Testis (tissue), 2 donors: ENCODE measurements at regions not wholly inside any gene's neighbourhood (a gene's known extent, or its start where the extent isn't known, plus 50 kb on each side); places are given as distances from the start of the nearest gene placed in this dataset.

Experiments used
- POLR2A ChIP-seq: fragments of 450-650 bp; IDR thresholded peaks from one replicate; pipeline ENCODE4 v1.6.1; 2017; ENCODE audit warnings: antibody characterized with exemption, mild to moderate bottlenecking, moderate library complexity
- TF ChIP-seq, protein P1 (sequence below), 3 experiments: fragments of 450-650 bp in 2 of 3; fragments of 200-600 bp in 1 of 3; sonication (generic) in 1 of 3; IDR thresholded peaks; one replicate each; pipeline ENCODE4 v1.5.1; 2016 to 2019; ENCODE audit warnings: antibody characterized with exemption in 3 of 3, mild to moderate bottlenecking in 2 of 3, moderate library complexity in 1 of 3

DNA sequence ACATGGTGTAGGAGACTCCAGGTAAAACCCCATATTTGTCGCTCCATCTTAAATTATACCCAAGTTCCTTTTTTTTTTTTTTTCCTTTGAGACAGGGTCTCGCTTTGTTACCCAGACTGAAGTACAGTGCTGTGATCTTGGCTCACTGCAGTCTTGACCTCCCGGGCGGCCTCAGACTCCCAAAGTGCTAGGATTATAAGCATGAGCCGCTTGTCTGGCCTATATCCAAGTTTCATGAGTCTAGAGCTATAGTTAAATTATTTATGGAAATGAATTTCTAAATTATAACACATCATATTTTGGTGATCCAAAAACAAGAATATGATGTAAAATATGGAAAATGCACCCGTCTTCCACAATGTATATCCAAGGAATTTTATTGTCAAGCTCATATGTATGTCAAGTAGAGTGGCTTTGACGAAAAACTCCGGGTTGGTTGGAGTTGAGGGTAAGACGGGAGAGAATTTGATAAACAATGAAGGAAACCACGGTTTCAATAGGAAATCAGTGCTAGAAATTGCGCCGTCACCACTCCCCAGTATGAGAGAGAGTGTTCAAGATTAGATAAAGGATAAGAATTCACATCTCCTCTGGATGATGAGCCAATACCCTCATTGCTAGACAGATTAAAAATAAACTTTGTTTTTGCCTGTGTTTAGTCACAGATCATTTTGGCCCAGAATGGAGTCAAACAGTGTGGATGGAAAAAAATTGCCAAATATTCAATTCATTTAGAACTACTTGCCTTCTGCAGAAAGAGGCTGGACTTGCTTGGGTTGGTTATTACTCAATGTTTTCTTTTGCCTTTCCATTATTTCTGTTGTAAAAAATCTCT is 209.2 kb upstream of the NR2F2 start:
- TF ChIP-seq, protein P1, sequence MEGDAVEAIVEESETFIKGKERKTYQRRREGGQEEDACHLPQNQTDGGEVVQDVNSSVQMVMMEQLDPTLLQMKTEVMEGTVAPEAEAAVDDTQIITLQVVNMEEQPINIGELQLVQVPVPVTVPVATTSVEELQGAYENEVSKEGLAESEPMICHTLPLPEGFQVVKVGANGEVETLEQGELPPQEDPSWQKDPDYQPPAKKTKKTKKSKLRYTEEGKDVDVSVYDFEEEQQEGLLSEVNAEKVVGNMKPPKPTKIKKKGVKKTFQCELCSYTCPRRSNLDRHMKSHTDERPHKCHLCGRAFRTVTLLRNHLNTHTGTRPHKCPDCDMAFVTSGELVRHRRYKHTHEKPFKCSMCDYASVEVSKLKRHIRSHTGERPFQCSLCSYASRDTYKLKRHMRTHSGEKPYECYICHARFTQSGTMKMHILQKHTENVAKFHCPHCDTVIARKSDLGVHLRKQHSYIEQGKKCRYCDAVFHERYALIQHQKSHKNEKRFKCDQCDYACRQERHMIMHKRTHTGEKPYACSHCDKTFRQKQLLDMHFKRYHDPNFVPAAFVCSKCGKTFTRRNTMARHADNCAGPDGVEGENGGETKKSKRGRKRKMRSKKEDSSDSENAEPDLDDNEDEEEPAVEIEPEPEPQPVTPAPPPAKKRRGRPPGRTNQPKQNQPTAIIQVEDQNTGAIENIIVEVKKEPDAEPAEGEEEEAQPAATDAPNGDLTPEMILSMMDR (IDR thresholded peaks at IDR 0.05) = no peak
- no peak for TF ChIP-seq POLR2A
